ENCODE measurements at regions not wholly inside any gene's neighbourhood (a gene's known extent, or its start where the extent isn't known, plus 50 kb on each side); places are given as distances from the start of the nearest gene placed in this dataset.
A peak's percentile ranks its signal among the peaks of the same experiment; 100 is the strongest.

DNA sequence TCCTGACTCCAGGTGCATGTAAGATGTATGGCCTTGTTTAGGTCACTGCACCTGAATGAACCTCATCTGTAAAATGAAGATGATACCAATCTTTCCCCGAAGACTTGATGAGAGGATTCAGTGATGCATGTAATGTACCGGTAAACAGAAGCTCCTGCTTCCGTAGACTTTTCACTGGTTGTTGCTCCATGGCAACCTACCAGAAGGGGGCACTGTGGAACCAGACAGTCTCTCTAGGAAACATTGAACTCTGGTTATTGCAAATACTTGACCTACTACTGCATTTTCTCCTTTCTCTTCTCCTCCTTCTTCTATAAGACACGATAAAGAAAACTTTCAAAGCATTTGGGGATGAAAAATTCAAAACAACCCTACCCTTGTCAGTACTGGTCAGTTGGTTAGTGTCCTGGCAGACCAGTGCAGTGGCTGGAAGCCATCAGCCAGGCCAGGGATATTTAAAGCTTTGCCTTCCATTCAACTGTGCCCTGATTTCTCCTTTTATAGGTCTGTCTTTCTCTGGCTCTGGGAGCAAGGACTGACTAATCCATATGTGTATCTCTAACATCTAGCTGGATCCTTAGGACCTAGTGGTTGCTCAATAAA lies 667.4 kb upstream of the SALL1 start:
- TF ChIP-seq, protein P1, sequence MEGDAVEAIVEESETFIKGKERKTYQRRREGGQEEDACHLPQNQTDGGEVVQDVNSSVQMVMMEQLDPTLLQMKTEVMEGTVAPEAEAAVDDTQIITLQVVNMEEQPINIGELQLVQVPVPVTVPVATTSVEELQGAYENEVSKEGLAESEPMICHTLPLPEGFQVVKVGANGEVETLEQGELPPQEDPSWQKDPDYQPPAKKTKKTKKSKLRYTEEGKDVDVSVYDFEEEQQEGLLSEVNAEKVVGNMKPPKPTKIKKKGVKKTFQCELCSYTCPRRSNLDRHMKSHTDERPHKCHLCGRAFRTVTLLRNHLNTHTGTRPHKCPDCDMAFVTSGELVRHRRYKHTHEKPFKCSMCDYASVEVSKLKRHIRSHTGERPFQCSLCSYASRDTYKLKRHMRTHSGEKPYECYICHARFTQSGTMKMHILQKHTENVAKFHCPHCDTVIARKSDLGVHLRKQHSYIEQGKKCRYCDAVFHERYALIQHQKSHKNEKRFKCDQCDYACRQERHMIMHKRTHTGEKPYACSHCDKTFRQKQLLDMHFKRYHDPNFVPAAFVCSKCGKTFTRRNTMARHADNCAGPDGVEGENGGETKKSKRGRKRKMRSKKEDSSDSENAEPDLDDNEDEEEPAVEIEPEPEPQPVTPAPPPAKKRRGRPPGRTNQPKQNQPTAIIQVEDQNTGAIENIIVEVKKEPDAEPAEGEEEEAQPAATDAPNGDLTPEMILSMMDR (IDR thresholded peaks at IDR 0.05) = peak in 3 of 4 experiments; percentile 11 to 34 (median 15)
- no peak for TF ChIP-seq POLR2A (IDR thresholded peaks at IDR 0.05)

Data from uterus (tissue), 2 donors.